Adrenal gland (tissue), 9 donors: ENCODE measurements at regions not wholly inside any gene's neighbourhood (a gene's known extent, or its start where the extent isn't known, plus 50 kb on each side); places are given as distances from the start of the nearest gene placed in this dataset.

Experiments
- DNase-seq, 7 donors: peaks; one replicate each; pipeline ENCODE4 v3.0.0-alpha.2; 2019 to 2020
- H3K27ac ChIP-seq, 5 donors: fragments of 200-600 bp; sonication (generic) in 4 of 5; 1 replicate in 3 of 5; 2 replicates in 2 of 5; pipeline versions ENCODE4 v1.5.1 to v1.8.0; 2016 to 2020; ENCODE audit warnings: mild to moderate bottlenecking in 1 of 5
- H3K27me3 ChIP-seq: fragments of 200-600 bp; 2 replicates; pipeline ENCODE4 v1.8.0; 2021
- H3K36me3 ChIP-seq, 2 donors: fragments of 200-600 bp; replicated peaks in 1 of 2; 1 replicate in 1 of 2; 2 replicates in 1 of 2; pipeline versions ENCODE4 v1.5.1 to v1.8.0; 2018 to 2022
- H3K4me1 ChIP-seq, 2 donors: fragments of 200-600 bp; replicated peaks in 1 of 2; 1 replicate in 1 of 2; 2 replicates in 1 of 2; pipeline versions ENCODE4 v1.5.1 to v1.8.0; 2018 to 2021
- H3K4me3 ChIP-seq, 4 donors: fragments of 200-600 bp; sonication (generic) in 3 of 4; one replicate each; pipeline ENCODE4 v1.5.1; 2016 to 2018
- H3K9me3 ChIP-seq, 3 donors: fragments of 200-600 bp; sonication (generic) in 1 of 3; replicated peaks in 1 of 3; 1 replicate in 2 of 3; 2 replicates in 1 of 3; pipeline versions ENCODE4 v1.5.1 to v1.8.0; 2016 to 2021
- CTCF ChIP-seq, 6 experiments: fragments of 450-650 bp in 4 of 6; fragments of 200-600 bp in 2 of 6; sonication (generic) in 1 of 6; IDR thresholded peaks; 1 replicate in 5 of 6; 2 replicates in 1 of 6; pipeline versions ENCODE4 v1.5.1 to v1.8.0; 2016 to 2021; ENCODE audit warnings: antibody characterized with exemption in 6 of 6, mild to moderate bottlenecking in 2 of 6, moderate library complexity in 1 of 6
- POLR2A ChIP-seq, 2 donors: fragments of 450-650 bp; IDR thresholded peaks; one replicate each; pipeline ENCODE4 v1.6.1; 2017; ENCODE audit warnings: antibody characterized with exemption in 2 of 2, mild to moderate bottlenecking in 2 of 2, moderate library complexity in 1 of 2
- WGBS, 4 donors: extraction: QIAGEN DNeasy Blood & Tissue Kit in 2 of 4; methylation state at CpG; one replicate each; pipeline versions ENCODE4 v1.1.5 to v1.1.7; 2013 to 2017; 5-methylcytosine and 5-hydroxymethylcytosine counted together
- intact Hi-C, 2 donors: fragments of 100-400 bp; cut with DNase I; formaldehyde crosslinking; loops; one replicate each; pipeline versions ENCODE4 v1.14.1 to v1.15.0; 2022 to 2023
- donor health status: healthy with polysubstance abuse.
- donor health status: Bipolar disorder and iron deficiency.
- donor health status: DM: yes; HTN: yes; CAD: no.
- donor health status: DM: no; HTN: no; CAD: no.
- donor health status: DM: no; HTN: no; CAD: no.

- Histone ChIP-seq H3K9me3 (no peaks in the 10 kb centered on the region), H3K27me3 (peaks cover 3% of the 10 kb centered on the region), H3K4me1 (no peaks in the 10 kb centered on the region), H3K36me3 (no peaks in the 10 kb centered on the region), H3K27ac (no peak overlapping the region), H3K4me3 (no peak overlapping the region)
- DNase-seq: no peak
- intact Hi-C loops: no loop called here
- 78 to 85% (median 82%) methylated on average over 10 of the region's 10 CpGs for WGBS, 4 donors
- TF ChIP-seq CTCF (IDR thresholded peaks at IDR 0.05) (no peak), POLR2A (IDR thresholded peaks at IDR 0.05) (no peak)
These were observed 274.3 kb upstream of the FOXQ1 start for GRCh38 chr6:1037430-1038202.

- no peaks in the 10 kb centered on the region for H3K36me3 ChIP-seq
- intact Hi-C loops: no loop called here
- H3K27me3 ChIP-seq: peaks cover 3% of the 10 kb centered on the region
- no peak overlapping the region for H3K4me3 ChIP-seq
- no peaks in the 10 kb centered on the region for H3K9me3 ChIP-seq
- no peak for TF ChIP-seq CTCF (IDR thresholded peaks at IDR 0.05)
- TF ChIP-seq POLR2A (IDR thresholded peaks at IDR 0.05): no peak
- WGBS, 4 donors: 74 to 78% (median 76%) methylated on average over 11 of the region's 11 CpGs
- DNase-seq: no peak
- no peaks in the 10 kb centered on the region for H3K4me1 ChIP-seq
- no peak overlapping the region for H3K27ac ChIP-seq
These were observed 276.5 kb upstream of the FOXQ1 start for GRCh38 chr6:1035401-1035800.

GRCh38 chr6:1031720-1032119 lies 280.2 kb upstream of the FOXQ1 start:
- Histone ChIP-seq H3K36me3 (no peaks in the 10 kb centered on the region), H3K9me3 (no peaks in the 10 kb centered on the region), H3K4me1 (no peaks in the 10 kb centered on the region), H3K4me3 (no peak overlapping the region), H3K27ac (no peak overlapping the region), H3K27me3 (peaks cover under 1% of the 10 kb centered on the region)
- no peak for TF ChIP-seq CTCF (IDR thresholded peaks at IDR 0.05)
- TF ChIP-seq POLR2A (IDR thresholded peaks at IDR 0.05): no peak
- 46 to 69% (median 63%) methylated on average over 2 of the region's 2 CpGs for WGBS, 4 donors
- DNase-seq: no peak
- intact Hi-C loops: no loop called here

GRCh38 chr6:1029141-1029540 lies 282.8 kb upstream of the FOXQ1 start:
- Histone ChIP-seq H3K4me3 (no peak overlapping the region), H3K4me1 (no peaks in the 10 kb centered on the region), H3K27ac (no peak overlapping the region), H3K9me3 (no peaks in the 10 kb centered on the region), H3K27me3 (peaks cover 3% of the 10 kb centered on the region), H3K36me3 (no peaks in the 10 kb centered on the region)
- WGBS, 4 donors: 68 to 85% (median 79%) methylated on average over 5 of the region's 5 CpGs
- TF ChIP-seq CTCF (IDR thresholded peaks at IDR 0.05) (no peak), POLR2A (IDR thresholded peaks at IDR 0.05) (no peak)
- no peak for DNase-seq
- intact Hi-C loops: no loop called here
